Endothelial cell of umbilical vein (primary cell): ENCODE measurements at regions not wholly inside any gene's neighbourhood (a gene's known extent, or its start where the extent isn't known, plus 50 kb on each side); places are given as distances from the start of the nearest gene placed in this dataset.

Source experiments
- BruUV-seq: library from RNA; stranded (reverse); fragments of 400-500 nt; replicated peaks from 2 replicates; lab custom pipeline; 2021; lab: Mats Ljungman, UMichigan
- CTCF ChIA-PET: fragments of 300-600, 350-600 bp; sonication (Branson Sonifier 250); formaldehyde crosslinking; loops from one replicate; lab custom pipeline; 2021; ENCODE audit warnings: antibody characterized with exemption, inconsistent platforms; lab: Charles Lee
- POLR2A ChIA-PET: fragments of 300-600, 350-600 bp; sonication (Branson Sonifier 250); formaldehyde crosslinking; loops from one replicate; lab custom pipeline; 2021; ENCODE audit warnings: antibody characterized with exemption, inconsistent platforms; lab: Charles Lee
- DNase-seq: peaks from one replicate; pipeline ENCODE4 v3.0.0-alpha.2; 2011; ENCODE audit warnings: low read depth, low spot score
- FAIRE-seq: peaks from 2 replicates; lab custom pipeline; 2011; peaks lifted over from hg19 to GRCh38; lab: Jason Lieb, UNC
- H2AFZ ChIP-seq: 2 replicates; pipeline ENCODE4 v1.6.0; 2012; ENCODE audit warnings: low read depth, low read length, control low read depth, inconsistent platforms
- H3K27ac ChIP-seq: 2 replicates; pipeline ENCODE4 v1.5.1; 2011; ENCODE audit warnings: low read depth, mild to moderate bottlenecking, control low read depth, low read length, moderate library complexity; ENCODE audit not compliant: insufficient read depth
- H3K27me3 ChIP-seq, 2 experiments: 2 replicates each; pipeline versions ENCODE4 v1.6.0 to v1.6.1; 2011; ENCODE audit warnings: low read length in 2 of 2, mixed read lengths in 1 of 2; ENCODE audit not compliant: control insufficient read depth in 2 of 2, insufficient read depth in 2 of 2
- H3K36me3 ChIP-seq, 2 experiments: 2 replicates in 1 of 2; 3 replicates in 1 of 2; pipeline ENCODE4 v1.5.1; 2011; ENCODE audit warnings: low read length in 2 of 2, mild to moderate bottlenecking in 1 of 2, moderate library complexity in 1 of 2; ENCODE audit not compliant: control insufficient read depth in 2 of 2, insufficient read depth in 2 of 2; ENCODE audit errors: extremely low read depth in 1 of 2
- H3K4me1 ChIP-seq: 3 replicates; pipeline ENCODE4 v1.5.1; 2011; ENCODE audit warnings: mild to moderate bottlenecking, low read length; ENCODE audit not compliant: control insufficient read depth, insufficient read depth; ENCODE audit errors: extremely low read depth
- H3K4me2 ChIP-seq: 2 replicates; pipeline ENCODE4 v1.6.1; 2011; ENCODE audit warnings: low read length, control low read depth, mixed read lengths; ENCODE audit not compliant: insufficient read depth
- H3K4me3 ChIP-seq, 3 experiments: fragments of 200-600 bp in 1 of 3; sonication (generic), shearing (Covaris generic) in 1 of 3; replicated peaks in 1 of 3; 2 replicates each; pipeline ENCODE4 v1.5.1; 2011 to 2016; ENCODE audit warnings: control low read depth in 3 of 3, low read length in 3 of 3, mild to moderate bottlenecking in 2 of 3, inconsistent platforms in 1 of 3, low read depth in 1 of 3, moderate library complexity in 1 of 3; ENCODE audit not compliant: insufficient read depth in 1 of 3
- H3K79me2 ChIP-seq: 2 replicates; pipeline ENCODE4 v1.6.0; 2012; ENCODE audit warnings: low read length, inconsistent platforms; ENCODE audit not compliant: control insufficient read depth, insufficient read depth
- H3K9ac ChIP-seq: replicated peaks from 2 replicates; pipeline ENCODE3; 2011; ENCODE audit warnings: low read length, control low read depth; ENCODE audit not compliant: insufficient read depth; ENCODE audit errors: extremely low read depth
- H3K9me1 ChIP-seq: replicated peaks from 3 replicates; pipeline ENCODE4 v1.6.0; 2011; ENCODE audit warnings: mild to moderate bottlenecking, low read length; ENCODE audit not compliant: control insufficient read depth, insufficient read depth; ENCODE audit errors: extremely low read depth
- H3K9me3 ChIP-seq: replicated peaks from 2 replicates; pipeline ENCODE4 v1.5.1; 2012; ENCODE audit warnings: low read length, inconsistent platforms; ENCODE audit not compliant: control insufficient read depth, insufficient read depth
- H4K20me1 ChIP-seq: replicated peaks from 2 replicates; pipeline ENCODE3; 2011; ENCODE audit warnings: mild to moderate bottlenecking, low read length; ENCODE audit not compliant: control insufficient read depth, insufficient read depth; ENCODE audit errors: extremely low read depth
- CTCF ChIP-seq, 2 donors: IDR thresholded peaks; 1 replicate in 1 of 2; 2 replicates in 1 of 2; pipeline ENCODE4 v1.5.1; 2011; ENCODE audit warnings: low read length in 2 of 2, mild to moderate bottlenecking in 2 of 2, moderate library complexity in 2 of 2, control low read depth in 1 of 2, inconsistent platforms in 1 of 2, low read depth in 1 of 2; ENCODE audit not compliant: insufficient read depth in 1 of 2; ENCODE audit errors: extremely low read depth in 1 of 2
- EZH2 ChIP-seq: IDR thresholded peaks from 2 replicates; pipeline ENCODE4 v1.6.1; 2012; ENCODE audit warnings: borderline replicate concordance, low read depth, mild to moderate bottlenecking, moderate library complexity, low read length, inconsistent platforms; ENCODE audit not compliant: severe bottlenecking
- FOS ChIP-seq: IDR thresholded peaks from 2 replicates; pipeline ENCODE4 v1.6.1; 2011; ENCODE audit warnings: mild to moderate bottlenecking, low read length, moderate library complexity, borderline replicate concordance; ENCODE audit not compliant: insufficient read depth
- GATA2 ChIP-seq: IDR thresholded peaks from 2 replicates; pipeline ENCODE4 v1.7.0; 2011; ENCODE audit warnings: low read depth, mild to moderate bottlenecking, moderate library complexity, mixed read lengths, low read length; ENCODE audit not compliant: insufficient read length, insufficient read depth
- JUN ChIP-seq: IDR thresholded peaks from 2 replicates; pipeline ENCODE4 v1.6.1; 2011; ENCODE audit warnings: borderline replicate concordance, low read depth; ENCODE audit not compliant: insufficient read length, insufficient read depth
- MAX ChIP-seq: IDR thresholded peaks from 2 replicates; pipeline ENCODE4 v1.6.1; 2011; ENCODE audit not compliant: insufficient read depth, insufficient read length
- MYC ChIP-seq: IDR thresholded peaks from one replicate; pipeline ENCODE4 v1.6.1; 2011; ENCODE audit warnings: mild to moderate bottlenecking, low read depth, low read length
- POLR2AphosphoS5 ChIP-seq: IDR thresholded peaks from 2 replicates; pipeline ENCODE4 v1.6.1; 2012; ENCODE audit warnings: low read depth, mild to moderate bottlenecking, control low read depth, low read length, moderate library complexity; ENCODE audit not compliant: insufficient read depth
- dilution Hi-C: fragments of 300-500 bp; cut with MboI; formaldehyde crosslinking; loops from one replicate; pipeline ENCODE4 v1.15.0; 2019; ENCODE audit warnings: low sequenced_read_pairs; ENCODE audit not compliant: extremely low pct_ligation_motif_present
- intact Hi-C: fragments of 100-400 bp; cut with micrococcal nuclease; formaldehyde crosslinking; loops from one replicate; pipeline ENCODE4 v1.10.0; 2022

DNA sequence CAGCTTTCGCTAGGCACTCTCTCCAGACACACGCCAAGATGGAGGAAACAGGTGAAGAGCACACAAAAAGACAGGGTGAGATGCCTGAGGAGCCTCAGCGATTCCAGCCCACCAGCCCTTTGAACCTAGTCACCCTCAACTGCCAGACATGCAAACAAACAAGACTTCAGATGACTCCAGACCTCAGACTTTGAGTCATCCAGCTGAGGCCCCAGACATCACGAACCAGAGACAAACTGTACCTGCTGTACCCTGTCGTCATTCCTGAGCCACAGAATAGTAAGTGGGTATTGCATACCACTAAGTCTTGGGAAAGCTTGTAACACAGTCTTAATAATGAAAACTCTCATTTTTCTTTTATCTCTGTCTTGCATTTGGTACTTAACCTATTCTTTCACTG, 126.6 kb upstream of the LSM8 start:
- TF ChIP-seq FOS, result no peak
- TF ChIP-seq POLR2AphosphoS5, result no peak
- no peak for TF ChIP-seq GATA2
- no peak for TF ChIP-seq MAX
- no peak for TF ChIP-seq EZH2
- TF ChIP-seq MYC, result no peak
- no peak for TF ChIP-seq CTCF (IDR thresholded peaks at IDR 0.05; ENCODE audit: extremely low read depth in 1 of 2, insufficient read depth in 1 of 2, low read depth in 1 of 2, low read length in 2 of 2)
- TF ChIP-seq JUN, result no peak
- intact Hi-C loops (no loop called here), dilution Hi-C loops (no loop called here)
- BruUV-seq, result no TSS peak
- Histone ChIP-seq H4K20me1 (no peaks in the 10 kb centered on the region), H3K9me1 (no peaks in the 10 kb centered on the region), H3K4me3 (no peak overlapping the region), H3K9ac (no peak overlapping the region), H3K79me2 (no peaks in the 10 kb centered on the region), H3K4me1 (no peaks in the 10 kb centered on the region), H3K9me3 (no peaks in the 10 kb centered on the region), H2AFZ (no peak overlapping the region), H3K4me2 (no peak overlapping the region), H3K27me3 (no peaks in the 10 kb centered on the region), H3K27ac (no peak overlapping the region), H3K36me3 (no peaks in the 10 kb centered on the region)
- ChIA-PET CTCF (no interaction called here), POLR2A (no interaction called here)
- FAIRE-seq (no peak), DNase-seq (no peak)
